NT2/D1 (cell line): ENCODE measurements at regions not wholly inside any gene's neighbourhood (a gene's known extent, or its start where the extent isn't known, plus 50 kb on each side); places are given as distances from the start of the nearest gene placed in this dataset.

Source experiments
- DNase-seq: peaks from one replicate; pipeline ENCODE4 v3.0.0-alpha.2; 2011; ENCODE audit warnings: low read depth, low spot score
- H3K27me3 ChIP-seq: 2 replicates; pipeline ENCODE4 v1.6.0; 2011; ENCODE audit warnings: mild to moderate bottlenecking; ENCODE audit not compliant: insufficient read length, insufficient read depth
- H3K36me3 ChIP-seq: 2 replicates; pipeline ENCODE4 v1.6.1; 2011; ENCODE audit warnings: mild to moderate bottlenecking, low read length, mixed read lengths; ENCODE audit not compliant: insufficient read depth, insufficient read length
- H3K4me1 ChIP-seq: 2 replicates; pipeline ENCODE4 v1.5.1; 2011; ENCODE audit not compliant: insufficient read depth, insufficient read length
- H3K4me3 ChIP-seq: 2 replicates; pipeline ENCODE4 v1.5.1; 2011; ENCODE audit warnings: low read depth; ENCODE audit not compliant: insufficient read length
- H3K9ac ChIP-seq: 2 replicates; pipeline ENCODE4 v1.6.0; 2011; ENCODE audit warnings: low read depth; ENCODE audit not compliant: insufficient read length
- H3K9me3 ChIP-seq: 2 replicates; pipeline ENCODE4 v1.5.1; 2011; ENCODE audit warnings: mild to moderate bottlenecking, low read length; ENCODE audit not compliant: insufficient read depth
- SUZ12 ChIP-seq: IDR thresholded peaks from 2 replicates; pipeline ENCODE4 v1.6.1; 2011; ENCODE audit not compliant: insufficient read length, insufficient read depth; ENCODE audit errors: extremely low read depth
- YY1 ChIP-seq: IDR thresholded peaks from 2 replicates; pipeline ENCODE4 v1.6.1; 2011; ENCODE audit not compliant: insufficient read length, insufficient read depth
- ZNF274 ChIP-seq: IDR thresholded peaks from 2 replicates; pipeline ENCODE4 v1.6.1; 2011; ENCODE audit warnings: mild to moderate bottlenecking, low read depth, low read length

DNA sequence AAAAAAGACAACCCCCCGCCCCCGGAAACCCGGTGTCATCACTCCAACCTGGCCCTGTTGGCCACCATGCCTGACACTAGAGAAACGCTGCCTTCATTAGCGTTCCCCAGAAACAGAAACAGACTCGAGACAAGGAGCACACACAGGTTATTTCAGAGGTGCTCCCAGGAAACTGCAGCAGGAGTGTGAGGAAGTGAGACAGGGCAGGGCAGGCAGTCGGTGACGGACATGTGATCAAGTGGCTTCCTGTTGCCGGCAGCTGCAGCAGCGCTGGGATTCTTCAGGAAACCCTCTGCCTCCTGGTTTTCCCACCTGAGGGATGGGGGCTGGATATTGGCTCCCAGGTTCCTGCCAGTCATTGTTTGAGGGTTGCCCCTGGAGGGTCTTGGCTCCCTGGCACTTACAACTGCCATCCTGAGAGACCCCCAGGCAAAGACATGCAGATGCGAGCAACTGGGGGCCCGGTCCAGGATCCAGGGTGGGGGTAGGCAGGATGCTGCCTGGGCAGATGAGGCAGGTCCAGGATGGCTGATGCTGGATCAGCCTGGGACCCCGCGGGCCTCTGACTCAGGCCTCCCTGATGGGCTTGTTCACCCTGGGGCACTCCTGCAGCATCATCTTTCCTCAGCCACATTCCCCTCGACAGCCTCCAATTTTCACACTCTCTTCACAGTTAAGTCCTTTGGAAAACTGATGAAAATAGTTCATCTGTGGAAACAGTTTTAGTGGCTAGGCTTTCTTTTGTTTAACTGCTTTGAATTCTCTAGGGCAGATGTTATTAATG lies 150.7 kb upstream of the SYNDIG1 start:
- Histone ChIP-seq H3K9me3 (no peaks in the 10 kb centered on the region), H3K4me3 (no peak overlapping the region), H3K9ac (no peak overlapping the region), H3K4me1 (peaks cover 2% of the 10 kb centered on the region), H3K36me3 (no peaks in the 10 kb centered on the region), H3K27me3 (no peaks in the 10 kb centered on the region)
- no peak for TF ChIP-seq YY1
- no peak for TF ChIP-seq SUZ12
- TF ChIP-seq ZNF274 = no peak
- DNase-seq = no peak

DNA sequence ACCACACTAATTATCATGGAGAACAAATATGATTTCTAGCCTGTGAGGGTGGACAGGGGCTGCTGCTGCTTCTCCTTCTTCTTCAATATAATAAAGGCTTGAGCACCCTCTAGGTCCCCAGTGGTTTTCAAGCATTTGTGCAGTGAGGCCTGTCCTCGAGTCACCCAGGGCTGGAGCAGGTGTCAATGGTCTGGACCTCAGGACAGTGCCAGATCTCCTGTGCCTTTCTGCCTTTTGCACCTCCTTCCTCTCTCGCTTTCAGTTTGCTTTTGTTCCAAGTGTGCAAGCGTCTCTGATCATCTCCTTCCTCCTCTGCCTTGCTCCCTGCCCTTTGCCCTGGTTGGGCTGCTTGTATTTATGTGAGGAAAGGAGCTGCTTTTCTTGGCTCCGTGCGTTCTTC lies 152.2 kb upstream of the SYNDIG1 start:
- H3K4me3 ChIP-seq = no peak overlapping the region
- H3K9ac ChIP-seq = no peak overlapping the region
- peaks cover 2% of the 10 kb centered on the region for H3K4me1 ChIP-seq

GRCh38 chr20:24316731-24317130 lies 152.7 kb upstream of the SYNDIG1 start:
- no peak for DNase-seq
- Histone ChIP-seq H3K36me3 (no peaks in the 10 kb centered on the region), H3K4me3 (no peak overlapping the region), H3K9ac (no peak overlapping the region), H3K4me1 (peaks cover 2% of the 10 kb centered on the region), H3K9me3 (no peaks in the 10 kb centered on the region), H3K27me3 (no peaks in the 10 kb centered on the region)
- TF ChIP-seq YY1 (no peak), ZNF274 (no peak), SUZ12 (no peak)

More for the DNA sequence above, 152.2 kb upstream of the SYNDIG1 start:
- no peak for TF ChIP-seq ZNF274
- no peak for TF ChIP-seq SUZ12
- no peak for TF ChIP-seq YY1
- Histone ChIP-seq H3K9me3 (no peaks in the 10 kb centered on the region), H3K36me3 (no peaks in the 10 kb centered on the region), H3K27me3 (no peaks in the 10 kb centered on the region)
- no peak for DNase-seq

DNA sequence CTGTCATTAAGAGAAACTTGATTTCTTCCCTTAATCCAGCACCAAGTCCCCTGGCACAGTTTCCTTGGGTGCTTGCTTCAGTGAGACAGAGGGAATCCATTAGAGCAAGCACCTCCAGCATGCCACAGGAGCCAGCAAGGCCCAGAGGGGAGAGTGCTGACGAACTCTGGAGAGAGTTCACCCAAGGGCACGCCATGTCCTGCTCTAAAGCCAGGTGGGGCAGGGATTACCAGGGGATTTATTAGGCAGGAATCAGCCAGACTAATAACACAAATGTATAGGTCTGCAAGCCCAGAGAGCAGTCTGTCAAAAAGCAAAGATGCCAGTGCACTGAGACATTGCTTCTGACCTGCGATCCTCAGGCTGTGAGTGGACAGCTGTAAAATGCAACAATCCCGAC lies 155.4 kb upstream of the SYNDIG1 start:
- Histone ChIP-seq H3K36me3 (no peaks in the 10 kb centered on the region), H3K4me3 (no peak overlapping the region), H3K27me3 (no peaks in the 10 kb centered on the region), H3K9ac (no peak overlapping the region), H3K9me3 (no peaks in the 10 kb centered on the region), H3K4me1 (peaks cover 2% of the 10 kb centered on the region)
- no peak for TF ChIP-seq SUZ12
- no peak for TF ChIP-seq ZNF274
- no peak for TF ChIP-seq YY1
- no peak for DNase-seq

DNA sequence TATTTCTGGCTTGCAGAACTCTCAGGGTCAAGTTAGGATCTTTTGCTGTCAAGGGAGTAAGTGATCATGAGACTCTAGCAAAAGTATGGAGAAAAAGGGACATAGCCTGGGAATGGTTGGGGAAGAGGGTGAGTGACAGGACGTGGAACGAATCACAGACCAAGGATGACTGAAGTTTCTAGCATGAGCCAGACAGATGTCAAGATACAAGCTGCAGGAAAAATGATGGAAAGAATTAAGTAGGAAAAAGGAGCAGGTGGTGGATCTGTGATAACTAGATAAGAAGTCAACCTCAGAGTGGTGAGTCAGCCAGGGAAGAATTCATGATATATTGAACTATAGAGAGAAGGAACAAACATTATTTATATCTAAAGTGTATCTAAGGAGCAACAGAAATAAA lies 159.8 kb upstream of the SYNDIG1 start:
- TF ChIP-seq SUZ12 = no peak
- TF ChIP-seq YY1 = no peak
- TF ChIP-seq ZNF274 = no peak
- no peak overlapping the region for H3K9ac ChIP-seq

DNA sequence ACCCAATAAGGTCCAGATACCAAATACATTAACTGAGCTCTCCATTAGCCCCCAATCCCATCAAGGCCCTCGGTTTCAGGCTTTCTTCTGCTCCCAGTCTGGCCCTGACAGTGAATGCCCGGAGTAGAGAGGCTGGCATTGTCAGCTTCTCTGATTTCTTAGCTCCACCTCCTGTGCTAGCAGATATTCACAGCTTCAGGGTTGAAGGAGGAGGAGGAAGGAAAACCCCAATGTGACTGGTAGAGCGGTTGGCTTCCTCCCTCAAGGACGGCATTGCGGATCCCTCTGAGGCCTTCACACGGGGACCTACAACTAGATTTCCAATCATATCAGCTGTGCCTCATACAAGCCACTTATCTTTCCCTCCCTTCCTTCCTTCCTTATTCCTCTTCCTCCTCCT lies 164.1 kb upstream of the SYNDIG1 start:
- H3K27me3 ChIP-seq = no peaks in the 10 kb centered on the region
- H3K9me3 ChIP-seq = no peaks in the 10 kb centered on the region
- DNase-seq = no peak
- TF ChIP-seq ZNF274 (no peak), SUZ12 (no peak), YY1 (no peak)
- no peak overlapping the region for H3K4me3 ChIP-seq
- H3K36me3 ChIP-seq = no peaks in the 10 kb centered on the region
- no peaks in the 10 kb centered on the region for H3K4me1 ChIP-seq
- H3K9ac ChIP-seq = no peak overlapping the region

More for the DNA sequence above, 159.8 kb upstream of the SYNDIG1 start:
- no peak for DNase-seq
- Histone ChIP-seq H3K4me3 (no peak overlapping the region), H3K36me3 (no peaks in the 10 kb centered on the region), H3K4me1 (no peaks in the 10 kb centered on the region), H3K27me3 (no peaks in the 10 kb centered on the region), H3K9me3 (no peaks in the 10 kb centered on the region)

DNA sequence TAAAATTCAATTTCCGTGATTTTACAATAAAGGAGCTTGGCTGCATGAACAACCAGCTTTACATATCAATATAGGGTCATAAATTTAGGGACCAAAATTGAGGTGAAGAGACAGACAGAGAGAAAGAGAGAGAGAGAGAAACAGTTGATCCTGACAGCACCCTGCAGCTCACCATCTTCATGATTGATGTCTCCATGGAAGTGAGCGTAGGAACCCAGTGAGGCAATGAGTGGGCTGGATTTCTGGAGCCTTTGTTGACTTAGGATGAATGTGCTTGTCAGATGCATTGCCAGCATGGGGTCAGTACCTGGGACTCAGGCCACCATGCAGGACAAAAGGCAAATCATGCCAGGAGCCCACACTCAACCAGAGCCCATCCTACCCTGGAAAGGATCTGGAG lies 165.1 kb upstream of the SYNDIG1 start:
- H3K4me1 ChIP-seq = no peaks in the 10 kb centered on the region
- no peak overlapping the region for H3K4me3 ChIP-seq
- no peaks in the 10 kb centered on the region for H3K36me3 ChIP-seq
- no peaks in the 10 kb centered on the region for H3K9me3 ChIP-seq
- no peak overlapping the region for H3K9ac ChIP-seq
- no peak for DNase-seq
- no peaks in the 10 kb centered on the region for H3K27me3 ChIP-seq
- TF ChIP-seq ZNF274 (no peak), SUZ12 (no peak), YY1 (no peak)
